Ascending aorta (tissue), 2 donors: ENCODE measurements at regions not wholly inside any gene's neighbourhood (a gene's known extent, or its start where the extent isn't known, plus 50 kb on each side); places are given as distances from the start of the nearest gene placed in this dataset.

Experiments used
- DNase-seq, 2 donors: peaks; one replicate each; pipeline ENCODE4 v3.0.0-alpha.2; 2019; ENCODE audit warnings: low spot score in 2 of 2
- H3K27ac ChIP-seq, 2 donors: fragments of 200-600 bp; sonication (generic); one replicate each; pipeline ENCODE4 v1.5.1; 2016 to 2017; ENCODE audit warnings: mild to moderate bottlenecking in 1 of 2
- H3K27me3 ChIP-seq: fragments of 200-600 bp; sonication (generic); one replicate; pipeline ENCODE4 v1.5.1; 2017
- H3K36me3 ChIP-seq, 2 donors: fragments of 200-600 bp; sonication (generic); one replicate each; pipeline ENCODE4 v1.5.1; 2016
- H3K4me1 ChIP-seq, 2 donors: fragments of 200-600 bp; sonication (generic); one replicate each; pipeline ENCODE4 v1.5.1; 2016 to 2017; ENCODE audit warnings: mild to moderate bottlenecking in 1 of 2
- H3K4me3 ChIP-seq, 2 donors: fragments of 200-600 bp; sonication (generic); one replicate each; pipeline ENCODE4 v1.5.1; 2016 to 2017; ENCODE audit warnings: mild to moderate bottlenecking in 1 of 2
- H3K9me3 ChIP-seq, 2 donors: fragments of 200-600 bp; sonication (generic); one replicate each; pipeline ENCODE4 v1.5.1; 2016
- intact Hi-C: fragments of 100-400 bp; cut with DNase I; formaldehyde crosslinking; loops from one replicate; pipeline ENCODE4 v1.15.1; 2023
- TF ChIP-seq, protein P1 (sequence below), 3 experiments: fragments of 200-600 bp in 2 of 3; fragments of 450-650 bp in 1 of 3; sonication (generic) in 2 of 3; IDR thresholded peaks; one replicate each; pipeline ENCODE4 v1.5.1; 2016 to 2019; ENCODE audit warnings: antibody characterized with exemption in 3 of 3, mild to moderate bottlenecking in 1 of 3, moderate library complexity in 1 of 3

GRCh38 chr3:146948186-146948585, 343.0 kb upstream of the PLSCR5 start:
- Histone ChIP-seq H3K27me3 (no peaks in the 10 kb centered on the region), H3K9me3 (no peaks in the 10 kb centered on the region), H3K36me3 (no peaks in the 10 kb centered on the region), H3K27ac (no peak overlapping the region), H3K4me1 (no peaks in the 10 kb centered on the region), H3K4me3 (no peak overlapping the region)
- no peak for DNase-seq
- TF ChIP-seq, protein P1, sequence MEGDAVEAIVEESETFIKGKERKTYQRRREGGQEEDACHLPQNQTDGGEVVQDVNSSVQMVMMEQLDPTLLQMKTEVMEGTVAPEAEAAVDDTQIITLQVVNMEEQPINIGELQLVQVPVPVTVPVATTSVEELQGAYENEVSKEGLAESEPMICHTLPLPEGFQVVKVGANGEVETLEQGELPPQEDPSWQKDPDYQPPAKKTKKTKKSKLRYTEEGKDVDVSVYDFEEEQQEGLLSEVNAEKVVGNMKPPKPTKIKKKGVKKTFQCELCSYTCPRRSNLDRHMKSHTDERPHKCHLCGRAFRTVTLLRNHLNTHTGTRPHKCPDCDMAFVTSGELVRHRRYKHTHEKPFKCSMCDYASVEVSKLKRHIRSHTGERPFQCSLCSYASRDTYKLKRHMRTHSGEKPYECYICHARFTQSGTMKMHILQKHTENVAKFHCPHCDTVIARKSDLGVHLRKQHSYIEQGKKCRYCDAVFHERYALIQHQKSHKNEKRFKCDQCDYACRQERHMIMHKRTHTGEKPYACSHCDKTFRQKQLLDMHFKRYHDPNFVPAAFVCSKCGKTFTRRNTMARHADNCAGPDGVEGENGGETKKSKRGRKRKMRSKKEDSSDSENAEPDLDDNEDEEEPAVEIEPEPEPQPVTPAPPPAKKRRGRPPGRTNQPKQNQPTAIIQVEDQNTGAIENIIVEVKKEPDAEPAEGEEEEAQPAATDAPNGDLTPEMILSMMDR (IDR thresholded peaks at IDR 0.05), result no peak
- intact Hi-C loops, result no loop called here

DNA sequence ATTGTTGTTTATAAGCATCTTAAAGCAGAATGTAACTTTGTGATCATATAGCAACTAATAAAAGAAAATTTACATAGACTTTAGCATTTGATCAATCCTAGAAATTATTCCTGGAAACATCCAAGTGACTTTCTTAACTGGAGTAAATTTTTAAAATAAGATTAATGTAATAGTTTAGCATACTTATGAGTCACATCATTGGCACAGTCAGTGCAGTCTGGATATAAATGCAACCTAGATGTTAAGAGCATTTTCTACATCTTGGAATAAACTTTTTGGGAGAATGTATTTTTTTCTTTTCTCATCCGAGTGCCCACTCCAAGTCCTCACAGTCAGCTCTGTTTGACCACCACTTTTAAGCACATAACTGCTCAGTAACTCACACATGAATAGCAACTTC, 324.6 kb upstream of the PLSCR5 start:
- intact Hi-C loops, result no loop called here
- no peak for DNase-seq
- H3K27ac ChIP-seq, result no peak overlapping the region
- no peaks in the 10 kb centered on the region for H3K9me3 ChIP-seq
- H3K27me3 ChIP-seq, result no peaks in the 10 kb centered on the region
- no peaks in the 10 kb centered on the region for H3K36me3 ChIP-seq
- TF ChIP-seq, protein P1 (IDR thresholded peaks at IDR 0.05), result no peak
- no peak overlapping the region for H3K4me3 ChIP-seq
- no peaks in the 10 kb centered on the region for H3K4me1 ChIP-seq

- H3K4me1 ChIP-seq, result no peaks in the 10 kb centered on the region
- no peak overlapping the region for H3K27ac ChIP-seq
- no peak for DNase-seq
- H3K4me3 ChIP-seq, result no peak overlapping the region
- H3K36me3 ChIP-seq, result no peaks in the 10 kb centered on the region
- TF ChIP-seq, protein P1 (IDR thresholded peaks at IDR 0.05), result no peak
- no peaks in the 10 kb centered on the region for H3K9me3 ChIP-seq
- intact Hi-C loops, result no loop called here
- H3K27me3 ChIP-seq, result no peaks in the 10 kb centered on the region
Measured at GRCh38 chr3:146928421-146929059, 323.4 kb upstream of the PLSCR5 start.

- Histone ChIP-seq H3K9me3 (no peaks in the 10 kb centered on the region), H3K4me1 (no peaks in the 10 kb centered on the region), H3K27ac (no peak overlapping the region), H3K4me3 (no peak overlapping the region), H3K27me3 (no peaks in the 10 kb centered on the region), H3K36me3 (no peaks in the 10 kb centered on the region)
- intact Hi-C loops, result no loop called here
- no peak for DNase-seq
- TF ChIP-seq, protein P1 (IDR thresholded peaks at IDR 0.05), result no peak
Measured at GRCh38 chr3:146921693-146922092, 316.5 kb upstream of the PLSCR5 start.

- intact Hi-C loops, result no loop called here
- H3K36me3 ChIP-seq, result no peaks in the 10 kb centered on the region
- H3K9me3 ChIP-seq, result no peaks in the 10 kb centered on the region
- no peak overlapping the region for H3K27ac ChIP-seq
- no peaks in the 10 kb centered on the region for H3K4me1 ChIP-seq
- TF ChIP-seq, protein P1 (IDR thresholded peaks at IDR 0.05), result no peak
- H3K4me3 ChIP-seq, result no peak overlapping the region
- DNase-seq, result no peak
- no peaks in the 10 kb centered on the region for H3K27me3 ChIP-seq
Measured at GRCh38 chr3:146914409-146914808, 309.3 kb upstream of the PLSCR5 start.
